Ovary (tissue), 7 donors: ENCODE measurements at regions not wholly inside any gene's neighbourhood (a gene's known extent, or its start where the extent isn't known, plus 50 kb on each side); places are given as distances from the start of the nearest gene placed in this dataset. TPM values are rescaled to one million over a fixed set of nuclear protein-coding genes. Genes with fewer than 3 reads are reported as not detected.

Experiments used
- DNase-seq, 5 donors: peaks; one replicate each; pipeline ENCODE4 v3.0.0-alpha.2; 2019 to 2020
- H3K27ac ChIP-seq, 2 donors: fragments of 200-600 bp; one replicate each; pipeline versions ENCODE4 v1.5.1 to v1.8.0; 2019 to 2022
- H3K27me3 ChIP-seq: fragments of 200-600 bp; one replicate; pipeline ENCODE4 v1.8.0; 2022
- H3K36me3 ChIP-seq: fragments of 200-600 bp; sonication (generic); one replicate; pipeline ENCODE4 v1.5.1; 2019
- H3K4me1 ChIP-seq: one replicate; pipeline ENCODE4 v1.8.1; 2013; ENCODE audit warnings: mild to moderate bottlenecking, moderate library complexity; ENCODE audit not compliant: insufficient read depth
- H3K4me3 ChIP-seq: fragments of 200-600 bp; sonication (generic); one replicate; pipeline ENCODE4 v1.5.1; 2017
- H3K9me3 ChIP-seq, 2 donors: fragments of 200-600 bp in 1 of 2; sonication (generic) in 1 of 2; one replicate each; pipeline versions ENCODE4 v1.5.1 to v1.8.1; 2013 to 2019; ENCODE audit warnings: mild to moderate bottlenecking in 1 of 2, moderate library complexity in 1 of 2
- CTCF ChIP-seq, 3 donors: fragments of 450-650 bp in 2 of 3; fragments of 200-600 bp in 1 of 3; IDR thresholded peaks; one replicate each; pipeline versions ENCODE4 v1.5.1 to v1.8.0; 2016 to 2022; ENCODE audit warnings: antibody characterized with exemption in 3 of 3, mild to moderate bottlenecking in 1 of 3
- EP300 ChIP-seq: sonication (generic); formaldehyde crosslinking; IDR thresholded peaks from one replicate; pipeline ENCODE4 v1.6.1; 2017; ENCODE audit warnings: antibody characterized with exemption
- POLR2A ChIP-seq: fragments of 450-650 bp; IDR thresholded peaks from one replicate; pipeline ENCODE4 v1.6.1; 2017; ENCODE audit warnings: antibody characterized with exemption, mild to moderate bottlenecking, moderate library complexity
- WGBS, 3 donors: extraction: QIAGEN DNeasy Blood & Tissue Kit in 1 of 3; methylation state at CpG; one replicate each; pipeline versions ENCODE4 v1.1.5 to v1.1.7; 2013 to 2017; 5-methylcytosine and 5-hydroxymethylcytosine counted together
- intact Hi-C, 4 donors: fragments of 100-400 bp; cut with DNase I; formaldehyde crosslinking; loops; one replicate each; pipeline versions ENCODE4 v1.11.0 to v1.15.1; 2022 to 2023
- small RNA-seq: library from RNA; depleted of rRNA; stranded (forward); fragments of <200 nt; gene quantifications from one replicate; pipeline ENCODE3, GENCODE V24; 2016
- donor health status: DM: no; HTN: no; CAD: no; lungs with moderate emphysema.
- donor health status: DM: no; HTN: no; CAD: no.
- donor health status: Bipolar disorder and iron deficiency.
- donor health status: DM: no; HTN: no; CAD: no.
- donor health status: DM: yes; HTN: yes; CAD: no.

- 93 to 100% (median 96%) methylated on average over 1 of the region's 1 CpG for WGBS, 3 donors
- Histone ChIP-seq H3K4me1 (no peaks in the 10 kb centered on the region), H3K27ac (no peak overlapping the region), H3K27me3 (peaks cover 2% of the 10 kb centered on the region), H3K9me3 (no peaks in the 10 kb centered on the region), H3K36me3 (no peaks in the 10 kb centered on the region), H3K4me3 (no peak overlapping the region)
- DNase-seq = no peak
- TF ChIP-seq POLR2A (no peak), CTCF (IDR thresholded peaks at IDR 0.05) (no peak), EP300 (no peak)
- intact Hi-C loops = no loop called here
Observed at GRCh38 chr3:130288670-130289069, 56.8 kb upstream of the COL6A5 start.

GRCh38 chr3:130291148-130291547 is 54.3 kb upstream of the COL6A5 start:
- H3K36me3 ChIP-seq = no peaks in the 10 kb centered on the region
- no peak for TF ChIP-seq POLR2A
- TF ChIP-seq EP300 = no peak
- H3K9me3 ChIP-seq = no peaks in the 10 kb centered on the region
- no peak overlapping the region for H3K4me3 ChIP-seq
- H3K27ac ChIP-seq = no peak overlapping the region
- intact Hi-C loops = no loop called here
- no peaks in the 10 kb centered on the region for H3K4me1 ChIP-seq
- peaks cover 2% of the 10 kb centered on the region for H3K27me3 ChIP-seq
- DNase-seq = no peak
- WGBS, 3 donors = 82 to 87% (median 87%) methylated on average over 2 of the region's 2 CpGs

- Histone ChIP-seq H3K4me3 (no peak overlapping the region), H3K4me1 (no peaks in the 10 kb centered on the region), H3K27ac (no peak overlapping the region), H3K27me3 (no peaks in the 10 kb centered on the region), H3K9me3 (no peaks in the 10 kb centered on the region), H3K36me3 (no peaks in the 10 kb centered on the region)
- DNase-seq = no peak
- TF ChIP-seq EP300 (no peak), CTCF (IDR thresholded peaks at IDR 0.05) (no peak), POLR2A (no peak)
- intact Hi-C loops = no loop called here
Observed at GRCh38 chr3:130293247-130293646, 52.2 kb upstream of the COL6A5 start.

Small RNAs in the stretch of these regions (small RNA-seq; reads per million reads assigned to genes)
- gene ENPP7P3 (not detected), gene SNRPCP8 (not detected)
